T-helper 2 cell treated with Interferon-gamma antibody and Interleukin-4, amounts not matched to agents 100 ng/mL and 5 ng/mL, for 36 hours (primary cell): ENCODE measurements at regions not wholly inside any gene's neighbourhood (a gene's known extent, or its start where the extent isn't known, plus 50 kb on each side); places are given as distances from the start of the nearest gene placed in this dataset.
"Not testable (repeated sequence)": the region's sequence is repeated elsewhere in the genome, so short reads cannot be mapped to it uniquely, and the experiment has no call there.

Source experiments
- intact Hi-C: fragments of 100-400 bp; cut with micrococcal nuclease; formaldehyde crosslinking; loops from one replicate; pipeline ENCODE4 v1.15.1; 2023

- intact Hi-C loops = no loop called here
Measured at GRCh38 chr4:124083711-124084110, 628.8 kb downstream of the ANKRD50 start.

DNA sequence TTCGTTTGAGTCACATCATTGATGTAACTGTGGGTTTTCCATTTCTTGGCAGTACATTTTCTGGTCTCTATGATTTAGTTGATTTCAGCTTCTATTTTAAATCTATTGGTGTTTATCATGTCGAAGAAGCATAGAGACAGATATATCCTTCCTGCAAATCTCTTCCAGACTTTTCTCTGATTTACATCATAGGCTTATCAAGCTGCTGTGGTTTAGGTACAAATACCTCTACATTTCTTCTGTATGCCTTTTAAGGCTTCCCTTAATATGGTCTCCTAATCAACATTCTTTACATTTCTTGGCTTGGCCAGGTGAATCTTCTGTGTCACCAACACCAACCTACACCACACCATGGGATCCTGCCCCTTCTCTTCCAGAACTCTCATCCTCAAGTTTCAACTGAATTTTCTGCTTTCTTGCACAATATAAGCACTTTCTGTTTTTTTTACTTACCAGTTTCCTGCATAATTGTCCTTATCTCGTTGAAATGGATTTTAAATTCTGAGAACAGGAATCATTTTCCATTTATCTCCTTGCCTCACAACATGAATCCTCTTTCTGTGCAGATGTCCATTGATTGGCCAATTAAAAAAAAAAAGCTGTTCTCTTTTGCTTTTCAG lies 626.9 kb downstream of the ANKRD50 start:
- intact Hi-C loops = no loop called here

GRCh38 chr4:124090021-124090420 lies 622.5 kb downstream of the ANKRD50 start:
- intact Hi-C loops = no loop called here

DNA sequence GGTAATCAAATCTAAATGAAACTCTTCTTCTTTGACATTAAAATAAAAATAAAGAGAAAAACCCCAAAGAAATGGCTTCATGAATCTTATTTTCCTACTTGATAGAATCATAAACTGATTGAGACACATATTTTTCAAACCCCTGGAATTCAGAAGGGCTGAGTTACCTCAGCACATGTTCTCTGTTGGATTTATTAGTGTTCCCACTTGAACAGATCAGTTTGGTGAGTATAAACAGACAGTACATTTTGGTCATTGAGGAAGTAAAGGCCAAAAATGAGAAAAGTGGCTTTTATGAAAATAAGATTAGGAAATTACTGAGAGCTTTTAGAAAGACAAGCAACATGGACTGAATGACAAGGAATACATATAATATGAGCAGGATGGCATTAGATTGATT lies 620.4 kb downstream of the ANKRD50 start:
- intact Hi-C loops = no loop called here

GRCh38 chr4:124092541-124092984 lies 620.0 kb downstream of the ANKRD50 start:
- intact Hi-C loops = no loop called here

DNA sequence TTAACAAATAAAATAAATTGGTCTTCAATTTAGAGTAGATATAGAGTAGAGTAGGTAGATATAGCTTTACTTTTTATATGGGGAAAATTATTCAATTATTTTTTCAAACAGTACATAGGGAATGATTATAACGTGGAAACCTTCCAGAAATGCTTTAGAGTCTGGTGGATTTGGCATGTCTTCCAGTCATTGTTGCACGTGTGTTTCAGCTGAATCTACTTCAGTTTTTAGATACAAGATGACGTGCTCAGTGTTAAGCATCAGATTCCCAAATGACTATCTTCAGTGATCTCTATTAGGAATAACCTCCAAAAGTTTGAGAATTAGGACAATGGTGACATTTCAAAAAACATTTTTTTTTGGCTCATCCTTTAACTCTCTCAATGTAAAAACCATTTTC lies 616.9 kb downstream of the ANKRD50 start:
- intact Hi-C loops = no loop called here

GRCh38 chr4:124096290-124096689 lies 616.2 kb downstream of the ANKRD50 start:
- intact Hi-C loops = no loop called here

- intact Hi-C loops = no loop called here
Measured at GRCh38 chr4:124097447-124097846, 615.1 kb downstream of the ANKRD50 start.

DNA sequence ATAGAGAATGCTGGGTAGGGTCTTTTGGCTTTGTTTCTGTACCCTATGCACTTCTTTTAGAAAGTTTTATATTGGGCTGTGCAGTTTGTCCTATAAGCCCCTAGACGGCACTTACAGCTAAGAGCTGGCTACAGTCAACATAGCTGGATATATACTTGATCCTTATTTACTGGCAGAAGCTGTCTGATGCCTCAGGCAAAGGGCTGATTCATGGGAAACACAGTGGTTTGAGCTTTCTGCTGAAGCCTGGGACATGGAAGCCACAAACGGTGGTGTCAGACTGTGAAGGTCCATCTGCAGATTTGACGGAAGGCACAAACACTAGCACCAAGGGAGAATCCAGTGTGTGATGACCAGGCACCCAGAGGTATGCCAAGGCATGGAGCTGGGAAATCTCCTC lies 608.4 kb downstream of the ANKRD50 start:
- intact Hi-C loops = no loop called here

DNA sequence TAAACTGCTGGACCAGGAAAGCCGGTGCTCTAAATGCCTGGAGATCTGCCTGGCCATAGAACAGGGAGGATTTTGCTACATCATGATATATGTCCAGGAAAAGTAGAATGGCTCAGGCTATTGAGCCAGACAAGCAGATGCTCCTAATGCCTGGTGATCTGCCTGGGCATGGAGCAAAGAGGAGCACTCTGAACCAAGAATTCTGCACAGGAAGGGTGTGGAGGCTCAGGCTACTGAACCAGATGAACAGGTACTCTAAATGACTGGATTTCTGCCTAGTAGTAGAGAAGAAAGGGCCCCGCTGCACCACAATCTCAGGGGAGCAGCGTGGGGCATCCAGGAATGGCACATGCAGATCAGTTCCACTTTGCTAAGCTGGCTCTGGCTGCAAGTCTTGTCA lies 607.9 kb downstream of the ANKRD50 start:
- intact Hi-C loops = no loop called here

GRCh38 chr4:124105212-124105611 lies 607.3 kb downstream of the ANKRD50 start:
- intact Hi-C loops = no loop called here

GRCh38 chr4:124111411-124111810 lies 601.1 kb downstream of the ANKRD50 start:
- intact Hi-C loops = loop anchor here (2.0 kb wide), 1 partner anchor 339 kb away; no protein-coding TSS in a partner anchor

- intact Hi-C loops = loop anchor here (2.0 kb wide), 1 partner anchor 339 kb away; no protein-coding TSS in a partner anchor
Measured at GRCh38 chr4:124111922-124112321, 600.6 kb downstream of the ANKRD50 start.

- intact Hi-C loops = no loop called here
Measured at GRCh38 chr4:124118061-124118460, 594.5 kb downstream of the ANKRD50 start.

- intact Hi-C loops = no loop called here
Measured at GRCh38 chr4:124121461-124121971, 591.0 kb downstream of the ANKRD50 start.

DNA sequence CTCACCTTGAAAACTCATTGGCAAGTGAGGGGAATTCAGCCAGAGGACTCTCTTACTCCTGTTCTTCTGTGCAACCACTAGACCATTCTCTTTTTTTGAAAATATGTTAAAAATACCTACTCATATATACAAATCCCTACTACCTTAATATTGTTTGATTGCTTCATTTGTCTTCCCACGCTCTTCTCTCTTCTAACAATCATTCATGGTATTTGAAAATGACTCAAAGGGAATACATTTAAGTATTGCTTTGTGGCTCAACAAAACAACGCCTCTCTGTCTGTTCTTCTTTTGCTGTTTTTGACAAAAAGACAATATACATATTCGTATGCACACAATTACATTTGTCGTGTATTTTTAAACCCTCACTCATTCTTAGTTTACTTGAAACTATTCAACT lies 589.4 kb downstream of the ANKRD50 start:
- intact Hi-C loops = no loop called here

GRCh38 chr4:124123721-124124120 lies 588.8 kb downstream of the ANKRD50 start:
- intact Hi-C loops = no loop called here

- intact Hi-C loops = not testable (repeated sequence)
Measured at GRCh38 chr4:124131324-124131723, 581.2 kb downstream of the ANKRD50 start.

DNA sequence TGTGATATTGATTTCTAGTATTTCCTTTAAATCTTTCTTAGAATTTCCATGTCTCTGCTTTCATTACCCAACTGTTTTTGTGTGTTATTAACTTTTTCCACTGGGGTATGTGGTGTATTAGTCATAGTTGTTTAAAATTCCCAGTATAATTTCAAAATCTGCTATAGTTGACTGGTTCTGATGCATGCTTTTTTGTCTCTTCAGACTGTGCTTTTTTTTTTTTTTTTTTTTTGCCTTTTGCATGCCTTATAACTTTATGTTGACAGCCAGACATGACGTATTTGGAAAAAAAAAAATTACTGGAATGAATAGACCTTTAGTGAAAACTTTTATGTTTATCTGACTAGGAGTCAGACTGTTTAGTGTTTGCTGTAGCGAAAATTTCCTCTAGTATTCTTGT lies 580.4 kb downstream of the ANKRD50 start:
- intact Hi-C loops = no loop called here

- intact Hi-C loops = no loop called here
Measured at GRCh38 chr4:124133753-124134152, 578.8 kb downstream of the ANKRD50 start.

DNA sequence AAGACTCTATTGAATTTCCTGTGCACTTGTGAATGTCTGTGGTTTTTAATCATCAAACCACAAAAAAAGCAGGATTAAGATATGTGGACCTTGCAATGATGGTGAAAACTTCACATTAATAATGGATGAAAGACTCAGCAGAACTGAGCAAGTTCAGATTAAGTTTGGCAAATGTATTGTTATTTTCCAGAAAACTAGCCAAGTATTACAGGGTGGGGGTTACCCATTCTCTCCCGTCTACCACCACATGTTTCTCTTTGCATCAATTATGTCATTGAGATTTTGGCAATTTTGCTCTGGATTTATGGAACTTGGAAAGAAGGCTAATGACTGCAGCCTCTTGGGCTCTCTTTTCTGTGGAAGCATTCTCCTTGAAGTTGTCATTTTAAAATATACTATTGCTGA lies 577.1 kb downstream of the ANKRD50 start:
- intact Hi-C loops = no loop called here

- intact Hi-C loops = no loop called here
Measured at GRCh38 chr4:124139044-124139443, 573.5 kb downstream of the ANKRD50 start.

GRCh38 chr4:124143632-124144031 lies 568.9 kb downstream of the ANKRD50 start:
- intact Hi-C loops = no loop called here
